ENCODE measurements at regions not wholly inside any gene's neighbourhood (a gene's known extent, or its start where the extent isn't known, plus 50 kb on each side); places are given as distances from the start of the nearest gene placed in this dataset.

GRCh38 chr12:25324861-25325260, 74.1 kb upstream of the KRAS start:
- TF ChIP-seq POLR2A (IDR thresholded peaks at IDR 0.05) (no peak), CTCF (IDR thresholded peaks at IDR 0.05) (no peak), POLR2AphosphoS5 (IDR thresholded peaks at IDR 0.05) (no peak), EP300 (IDR thresholded peaks at IDR 0.05) (no peak)

DNA sequence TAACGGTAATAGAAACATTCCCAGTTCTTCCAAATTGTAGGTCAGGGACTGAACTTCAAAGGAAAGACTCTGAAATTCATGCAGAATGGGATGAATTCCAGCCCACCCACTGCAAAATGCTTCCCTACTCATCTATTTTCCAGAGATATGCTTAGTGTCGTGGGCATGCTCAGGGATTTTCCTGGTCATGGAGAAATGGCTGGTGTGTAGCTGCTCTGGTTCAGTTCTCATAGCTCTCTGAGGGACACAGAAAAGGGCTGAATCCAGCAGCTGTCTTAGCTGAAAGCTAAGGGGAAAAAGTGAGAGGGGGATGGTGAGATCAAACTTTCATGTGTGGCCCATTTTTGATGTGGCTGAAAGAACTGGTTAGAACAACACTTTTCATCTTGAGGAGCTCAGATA, 72.9 kb upstream of the KRAS start:
- Histone ChIP-seq H3K36me3 (no peaks in the 10 kb centered on the region), H3K27me3 (no peaks in the 10 kb centered on the region), H3K9me3 (no peaks in the 10 kb centered on the region), H3K4me3 (no peak overlapping the region), H3K4me1 (no peaks in the 10 kb centered on the region), H3K27ac (no peak overlapping the region)
- no peak for TF ChIP-seq EP300 (IDR thresholded peaks at IDR 0.05)
- no peak for TF ChIP-seq POLR2AphosphoS5 (IDR thresholded peaks at IDR 0.05)
- no peak for TF ChIP-seq POLR2A (IDR thresholded peaks at IDR 0.05)
- no peak for TF ChIP-seq CTCF (IDR thresholded peaks at IDR 0.05)
- ATAC-seq = no peak
- WGBS, 2 donors (ENCODE audit: low coverage in 1 of 2) = 34 to 63% methylated on average over 1 to 2 of the region's 2 CpGs

More at GRCh38 chr12:25324861-25325260, 74.1 kb upstream of the KRAS start:
- Histone ChIP-seq H3K4me3 (no peak overlapping the region), H3K9me3 (no peaks in the 10 kb centered on the region), H3K36me3 (no peaks in the 10 kb centered on the region), H3K27me3 (no peaks in the 10 kb centered on the region), H3K4me1 (no peaks in the 10 kb centered on the region), H3K27ac (no peak overlapping the region)
- no peak for ATAC-seq
- WGBS, 2 donors (ENCODE audit: low coverage in 1 of 2) = 69 to 81% methylated on average over 2 of the region's 2 CpGs

GRCh38 chr12:25322918-25323531, 72.3 kb upstream of the KRAS start:
- no peak for ATAC-seq
- no peak overlapping the region for H3K27ac ChIP-seq
- WGBS, 2 donors (ENCODE audit: low coverage in 1 of 2) = 37 to 46% methylated on average over 2 to 3 of the region's 3 CpGs
- no peak for TF ChIP-seq POLR2A (IDR thresholded peaks at IDR 0.05)
- TF ChIP-seq CTCF (IDR thresholded peaks at IDR 0.05) = no peak
- TF ChIP-seq POLR2AphosphoS5 (IDR thresholded peaks at IDR 0.05) = no peak
- TF ChIP-seq EP300 (IDR thresholded peaks at IDR 0.05) = no peak
- no peaks in the 10 kb centered on the region for H3K36me3 ChIP-seq
- H3K4me3 ChIP-seq = no peak overlapping the region
- H3K27me3 ChIP-seq = no peaks in the 10 kb centered on the region
- no peaks in the 10 kb centered on the region for H3K4me1 ChIP-seq
- H3K9me3 ChIP-seq = no peaks in the 10 kb centered on the region

DNA sequence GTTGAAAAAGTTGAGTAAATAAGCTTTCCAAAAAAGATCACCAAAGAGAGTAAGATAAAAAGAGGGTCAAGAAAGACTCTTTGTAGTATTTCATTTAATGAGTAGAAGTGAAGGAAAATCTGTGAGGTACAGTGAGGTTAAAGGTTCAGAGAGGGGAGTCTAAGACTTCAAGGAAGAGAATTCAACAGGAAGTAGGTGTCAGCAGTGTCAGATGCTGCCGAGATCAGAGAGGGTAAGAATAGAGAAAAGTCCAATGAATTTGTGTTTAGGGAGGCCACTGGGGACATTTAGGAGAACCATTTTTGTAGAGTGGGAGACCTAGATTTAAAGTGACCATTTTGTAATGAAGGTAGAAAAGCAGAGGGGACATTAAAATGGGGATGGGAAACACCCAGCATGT, 71.6 kb upstream of the KRAS start:
- H3K9me3 ChIP-seq = no peaks in the 10 kb centered on the region
- TF ChIP-seq CTCF (IDR thresholded peaks at IDR 0.05) (no peak), POLR2AphosphoS5 (IDR thresholded peaks at IDR 0.05) (no peak), POLR2A (IDR thresholded peaks at IDR 0.05) (no peak), EP300 (IDR thresholded peaks at IDR 0.05) (no peak)
- H3K4me3 ChIP-seq = no peak overlapping the region
- H3K36me3 ChIP-seq = no peaks in the 10 kb centered on the region
- no peak overlapping the region for H3K27ac ChIP-seq
- WGBS, 2 donors (ENCODE audit: low coverage in 1 of 2) = 44 to 67% methylated on average over 1 of the region's 1 CpG
- H3K4me1 ChIP-seq = no peaks in the 10 kb centered on the region
- ATAC-seq = no peak
- no peaks in the 10 kb centered on the region for H3K27me3 ChIP-seq

- H3K27ac ChIP-seq = no peak overlapping the region
- TF ChIP-seq POLR2A (IDR thresholded peaks at IDR 0.05) (no peak), POLR2AphosphoS5 (IDR thresholded peaks at IDR 0.05) (no peak), CTCF (IDR thresholded peaks at IDR 0.05) (no peak), EP300 (IDR thresholded peaks at IDR 0.05) (no peak)
- H3K9me3 ChIP-seq = no peaks in the 10 kb centered on the region
- no peak for ATAC-seq
- H3K4me3 ChIP-seq = no peak overlapping the region
- 91 to 95% methylated on average over 4 of the region's 4 CpGs for WGBS, 2 donors (ENCODE audit: low coverage in 1 of 2)
- no peaks in the 10 kb centered on the region for H3K27me3 ChIP-seq
- H3K4me1 ChIP-seq = no peaks in the 10 kb centered on the region
- no peaks in the 10 kb centered on the region for H3K36me3 ChIP-seq
Observed at GRCh38 chr12:25321772-25322171, 71.0 kb upstream of the KRAS start.
